DMS153 treated with DMSO at 0.1 percent for 48 hours (cell line): ENCODE measurements at regions not wholly inside any gene's neighbourhood (a gene's known extent, or its start where the extent isn't known, plus 50 kb on each side); places are given as distances from the start of the nearest gene placed in this dataset.
"Not testable (repeated sequence)": the region's sequence is repeated elsewhere in the genome, so short reads cannot be mapped to it uniquely, and the experiment has no call there.

Experiments
- DNase-seq: peaks from one replicate; lab custom pipeline; 2025; ENCODE audit not compliant: unreplicated experiment; lab: John Stamatoyannopoulos, UW

GRCh38 chr2:125216321-125216720 lies 1191.2 kb downstream of the CNTNAP5 start:
- no peak for DNase-seq

GRCh38 chr2:125224188-125224587 lies 1199.1 kb downstream of the CNTNAP5 start:
- DNase-seq = no peak

GRCh38 chr2:125224830-125225229 lies 1199.7 kb downstream of the CNTNAP5 start:
- no peak for DNase-seq

- no peak for DNase-seq
Observed at GRCh38 chr2:125227843-125228392, 1202.8 kb downstream of the CNTNAP5 start.

- DNase-seq = no peak
Observed at GRCh38 chr2:125240870-125241269, 1215.8 kb downstream of the CNTNAP5 start.

GRCh38 chr2:125243074-125243473 lies 1218.0 kb downstream of the CNTNAP5 start:
- DNase-seq = no peak

GRCh38 chr2:125254010-125254409 lies 1228.9 kb downstream of the CNTNAP5 start:
- no peak for DNase-seq

GRCh38 chr2:125259451-125259850 lies 1234.4 kb downstream of the CNTNAP5 start:
- no peak for DNase-seq

GRCh38 chr2:125260366-125260930 lies 1235.4 kb downstream of the CNTNAP5 start:
- not testable (repeated sequence) for DNase-seq

GRCh38 chr2:125264453-125264852 lies 1239.4 kb downstream of the CNTNAP5 start:
- DNase-seq = no peak

- DNase-seq = no peak
Observed at GRCh38 chr2:125267683-125268082, 1242.6 kb downstream of the CNTNAP5 start.

- DNase-seq = no peak
Observed at GRCh38 chr2:125272651-125273050, 1247.6 kb downstream of the CNTNAP5 start.

GRCh38 chr2:125274718-125275117 lies 1249.6 kb downstream of the CNTNAP5 start:
- DNase-seq = no peak

- DNase-seq = no peak
Observed at GRCh38 chr2:125280265-125280664, 1255.2 kb downstream of the CNTNAP5 start.

GRCh38 chr2:125281242-125281641 lies 1256.2 kb downstream of the CNTNAP5 start:
- no peak for DNase-seq

GRCh38 chr2:125296742-125297141 lies 1271.7 kb downstream of the CNTNAP5 start:
- no peak for DNase-seq

GRCh38 chr2:125310657-125311364 lies 1285.7 kb downstream of the CNTNAP5 start:
- no peak for DNase-seq

GRCh38 chr2:125312342-125312741 lies 1287.3 kb downstream of the CNTNAP5 start:
- DNase-seq = no peak

GRCh38 chr2:125313806-125314205 lies 1288.7 kb downstream of the CNTNAP5 start:
- DNase-seq = no peak

GRCh38 chr2:125318740-125319139 lies 1293.7 kb downstream of the CNTNAP5 start:
- DNase-seq = no peak

- DNase-seq = no peak
Observed at GRCh38 chr2:125324273-125324672, 1299.2 kb downstream of the CNTNAP5 start.

GRCh38 chr2:125330133-125330532 lies 1305.0 kb downstream of the CNTNAP5 start:
- no peak for DNase-seq

- no peak for DNase-seq
Observed at GRCh38 chr2:125341353-125341752, 1314.6 kb upstream of the GYPC start.
